Umbilical cord (tissue), 1 donor: ENCODE measurements at regions not wholly inside any gene's neighbourhood (a gene's known extent, or its start where the extent isn't known, plus 50 kb on each side); places are given as distances from the start of the nearest gene placed in this dataset.
A peak's percentile ranks its signal among the peaks of the same experiment; 100 is the strongest.
"Not testable (repeated sequence)": the region's sequence is repeated elsewhere in the genome, so short reads cannot be mapped to it uniquely, and the experiment has no call there.

Experiments
- DNase-seq: peaks from one replicate; pipeline ENCODE4 v3.0.0-alpha.2; 2015; ENCODE audit warnings: low spot score

- DNase-seq = no peak
These were observed 916.2 kb upstream of the B3GALT2 start for GRCh38 chr1:194102607-194103006.

- DNase-seq = no peak
These were observed 898.3 kb upstream of the B3GALT2 start for GRCh38 chr1:194084755-194085154.

- no peak for DNase-seq
These were observed 895.0 kb upstream of the B3GALT2 start for GRCh38 chr1:194081444-194081843.

GRCh38 chr1:194080826-194081225, 894.4 kb upstream of the B3GALT2 start:
- DNase-seq = no peak

- DNase-seq = no peak
These were observed 892.4 kb upstream of the B3GALT2 start for GRCh38 chr1:194078765-194079164.

- DNase-seq = no peak
These were observed 890.2 kb upstream of the B3GALT2 start for GRCh38 chr1:194076646-194077045.

- DNase-seq = no peak
These were observed 887.4 kb upstream of the B3GALT2 start for GRCh38 chr1:194073833-194074232.

- no peak for DNase-seq
These were observed 884.8 kb upstream of the B3GALT2 start for GRCh38 chr1:194071205-194071604.

GRCh38 chr1:194069831-194070218, 883.4 kb upstream of the B3GALT2 start:
- DNase-seq = no peak

GRCh38 chr1:194069168-194069830, 882.9 kb upstream of the B3GALT2 start:
- no peak for DNase-seq

GRCh38 chr1:194068446-194069167, 882.2 kb upstream of the B3GALT2 start:
- no peak for DNase-seq

- no peak for DNase-seq
These were observed 881.4 kb upstream of the B3GALT2 start for GRCh38 chr1:194067772-194068171.

GRCh38 chr1:194062962-194063361, 876.5 kb upstream of the B3GALT2 start:
- DNase-seq = no peak

- DNase-seq = no peak
These were observed 876.1 kb upstream of the B3GALT2 start for GRCh38 chr1:194062526-194062925.

- DNase-seq = no peak
These were observed 874.1 kb upstream of the B3GALT2 start for GRCh38 chr1:194060481-194060880.

GRCh38 chr1:194058268-194058667, 871.9 kb upstream of the B3GALT2 start:
- DNase-seq = not testable (repeated sequence)

GRCh38 chr1:194056169-194056568, 869.8 kb upstream of the B3GALT2 start:
- no peak for DNase-seq

- peak; percentile 31 for DNase-seq
These were observed 869.1 kb upstream of the B3GALT2 start for GRCh38 chr1:194055536-194055935.

- DNase-seq = no peak
These were observed 866.3 kb upstream of the B3GALT2 start for GRCh38 chr1:194052514-194053338.

GRCh38 chr1:194047921-194048320, 861.5 kb upstream of the B3GALT2 start:
- no peak for DNase-seq

- no peak for DNase-seq
These were observed 860.8 kb upstream of the B3GALT2 start for GRCh38 chr1:194047206-194047605.

- DNase-seq = no peak
These were observed 859.0 kb upstream of the B3GALT2 start for GRCh38 chr1:194045416-194045815.

- DNase-seq = no peak
These were observed 858.5 kb upstream of the B3GALT2 start for GRCh38 chr1:194044892-194045291.
